Loucy (cell line): ENCODE measurements at regions not wholly inside any gene's neighbourhood (a gene's known extent, or its start where the extent isn't known, plus 50 kb on each side); places are given as distances from the start of the nearest gene placed in this dataset.
"Not testable (repeated sequence)": the region's sequence is repeated elsewhere in the genome, so short reads cannot be mapped to it uniquely, and the experiment has no call there.

ENCODE experiments used
- H2AFZ ChIP-seq: fragments of 200-600 bp; sonication (generic); 2 replicates; pipeline ENCODE4 v1.6.0; 2016; ENCODE audit warnings: antibody characterized with exemption, mild to moderate bottlenecking, low read length, moderate library complexity
- H3F3A ChIP-seq: fragments of 200-600 bp; 2 replicates; pipeline ENCODE4 v1.6.0; 2016; ENCODE audit warnings: antibody characterized with exemption, low read depth, mild to moderate bottlenecking
- H3K27me3 ChIP-seq: fragments of 200-600 bp; sonication (generic); 2 replicates; pipeline ENCODE4 v1.6.1; 2014; ENCODE audit warnings: low read length, mild to moderate bottlenecking; ENCODE audit not compliant: insufficient read depth, poor library complexity, severe bottlenecking
- H3K36me3 ChIP-seq: fragments of 200-600 bp; sonication (generic); 2 replicates; pipeline ENCODE4 v1.6.1; 2016; ENCODE audit warnings: low read length; ENCODE audit not compliant: insufficient read depth
- H3K4me1 ChIP-seq: fragments of 200-600 bp; sonication (generic); 2 replicates; pipeline ENCODE4 v1.5.1; 2014; ENCODE audit warnings: low read length, mild to moderate bottlenecking; ENCODE audit not compliant: insufficient read depth, poor library complexity, severe bottlenecking
- H3K4me2 ChIP-seq: fragments of 200-600 bp; sonication (generic); 2 replicates; pipeline ENCODE4 v1.6.0; 2014; ENCODE audit warnings: antibody characterized with exemption, low read length, low read depth, mild to moderate bottlenecking; ENCODE audit not compliant: poor library complexity, severe bottlenecking
- H3K4me3 ChIP-seq: fragments of 200-600 bp; sonication (generic); 2 replicates; pipeline ENCODE4 v1.5.1; 2014; ENCODE audit warnings: low read length, mild to moderate bottlenecking, mixed read lengths; ENCODE audit not compliant: poor library complexity, severe bottlenecking
- H3K79me2 ChIP-seq: fragments of 200-600 bp; sonication (generic); 2 replicates; pipeline ENCODE4 v1.6.1; 2014; ENCODE audit warnings: low read length; ENCODE audit not compliant: insufficient read depth
- H3K9ac ChIP-seq: fragments of 200-600 bp; sonication (generic); 2 replicates; pipeline ENCODE4 v1.6.0; 2014; ENCODE audit warnings: mild to moderate bottlenecking, low read depth, low read length, moderate library complexity; ENCODE audit not compliant: poor library complexity, severe bottlenecking
- H3K9me2 ChIP-seq: fragments of 200-600 bp; sonication (generic); replicated peaks from 2 replicates; pipeline ENCODE4 v1.6.1; 2016; ENCODE audit warnings: low read depth, low read length, mixed read lengths
- H3K9me3 ChIP-seq: fragments of 200-600 bp; sonication (generic); 2 replicates; pipeline ENCODE4 v1.6.1; 2014; ENCODE audit warnings: mild to moderate bottlenecking, antibody characterized with exemption, low read length, low read depth; ENCODE audit not compliant: insufficient read depth
- H4K20me1 ChIP-seq: fragments of 200-600 bp; sonication (generic); 2 replicates; pipeline ENCODE4 v1.6.0; 2014; ENCODE audit warnings: antibody characterized with exemption, low read length, mild to moderate bottlenecking; ENCODE audit not compliant: insufficient read depth, poor library complexity, severe bottlenecking
- CTCF ChIP-seq: fragments of 200-600 bp; sonication (generic); conservative IDR thresholded peaks from 2 replicates; pipeline ENCODE4 v1.5.1; 2014; ENCODE audit warnings: mild to moderate bottlenecking, antibody characterized with exemption, low read length

GRCh38 chr16:16590654-16591318, 211.8 kb downstream of the NPIPA7 start:
- not testable (repeated sequence) for H3K9me3 ChIP-seq, H3K27me3 ChIP-seq, H2AFZ ChIP-seq, H3K4me1 ChIP-seq, H3K36me3 ChIP-seq, H3F3A ChIP-seq, H3K4me2 ChIP-seq, H4K20me1 ChIP-seq, H3K9ac ChIP-seq, H3K9me2 ChIP-seq, H3K79me2 ChIP-seq, H3K4me3 ChIP-seq

GRCh38 chr16:16593156-16593863, 214.4 kb downstream of the NPIPA7 start:
- H3K36me3 ChIP-seq, H3K9me3 ChIP-seq, H3K4me1 ChIP-seq, H3K79me2 ChIP-seq, H3K27me3 ChIP-seq, H3K9me2 ChIP-seq, H3K4me3 ChIP-seq, H2AFZ ChIP-seq, H3F3A ChIP-seq, H3K4me2 ChIP-seq, H3K9ac ChIP-seq, H4K20me1 ChIP-seq: not testable (repeated sequence)
- peak; percentile 57 for TF ChIP-seq CTCF

- H3K9ac ChIP-seq, H3F3A ChIP-seq, H3K9me3 ChIP-seq, H3K4me3 ChIP-seq, H4K20me1 ChIP-seq, H2AFZ ChIP-seq, H3K79me2 ChIP-seq, H3K27me3 ChIP-seq, H3K4me2 ChIP-seq, H3K4me1 ChIP-seq, H3K9me2 ChIP-seq, H3K36me3 ChIP-seq: not testable (repeated sequence)
Measured at GRCh38 chr16:16595029-16595718, 216.2 kb downstream of the NPIPA7 start.

- H3K36me3 ChIP-seq, H3K79me2 ChIP-seq, H3K4me1 ChIP-seq, H2AFZ ChIP-seq, H3K9ac ChIP-seq, H3K27me3 ChIP-seq, H3K9me2 ChIP-seq, H3F3A ChIP-seq, H3K9me3 ChIP-seq, H4K20me1 ChIP-seq, H3K4me3 ChIP-seq, H3K4me2 ChIP-seq: not testable (repeated sequence)
Measured at GRCh38 chr16:16601239-16601638, 222.3 kb downstream of the NPIPA7 start.

- not testable (repeated sequence) for H3K79me2 ChIP-seq, H2AFZ ChIP-seq, H3K9me3 ChIP-seq, H3K4me2 ChIP-seq, H4K20me1 ChIP-seq, H3K36me3 ChIP-seq, H3F3A ChIP-seq, H3K9me2 ChIP-seq, H3K27me3 ChIP-seq, H3K9ac ChIP-seq, H3K4me1 ChIP-seq, H3K4me3 ChIP-seq
Measured at GRCh38 chr16:16607401-16608082, 228.6 kb downstream of the NPIPA7 start.

GRCh38 chr16:16609627-16610026, 230.7 kb downstream of the NPIPA7 start:
- not testable (repeated sequence) for H3K9me2 ChIP-seq, H3F3A ChIP-seq, H3K4me2 ChIP-seq, H4K20me1 ChIP-seq, H3K9me3 ChIP-seq, H3K27me3 ChIP-seq, H3K79me2 ChIP-seq, H2AFZ ChIP-seq, H3K9ac ChIP-seq, H3K4me3 ChIP-seq, H3K36me3 ChIP-seq, H3K4me1 ChIP-seq
